NOMO-1 (cell line): ENCODE measurements at regions not wholly inside any gene's neighbourhood (a gene's known extent, or its start where the extent isn't known, plus 50 kb on each side); places are given as distances from the start of the nearest gene placed in this dataset.
A peak's percentile ranks its signal among the peaks of the same experiment; 100 is the strongest.

Experiments used
- DNase-seq, 2 experiments: peaks; one replicate each; lab custom pipeline; 2025; ENCODE audit not compliant: unreplicated experiment in 2 of 2; lab: John Stamatoyannopoulos, UW

GRCh38 chr1:220367833-220368232 is 95.6 kb upstream of the RAB3GAP2 start:
- no peak for DNase-seq

DNA sequence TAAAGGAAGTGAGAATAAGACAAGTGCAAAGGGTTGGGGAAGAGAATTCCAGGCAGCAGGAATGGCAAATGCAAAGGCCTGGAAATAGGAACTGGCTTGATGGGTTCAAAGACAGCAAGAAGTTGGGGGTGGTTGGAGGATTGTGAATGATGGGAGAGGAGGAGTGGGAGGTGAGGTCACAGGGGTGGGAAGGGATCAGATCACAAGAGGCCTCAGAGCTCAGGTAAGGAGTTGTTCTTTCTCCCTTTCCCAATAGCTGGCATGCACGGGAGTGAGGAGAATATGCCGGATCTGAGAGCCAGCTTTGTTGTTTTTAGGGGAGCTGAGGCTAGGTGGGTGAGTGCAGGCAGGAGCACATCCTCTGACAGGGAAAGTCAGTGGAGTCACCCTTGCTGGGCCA is 94.0 kb upstream of the RAB3GAP2 start:
- DNase-seq, result no peak

DNA sequence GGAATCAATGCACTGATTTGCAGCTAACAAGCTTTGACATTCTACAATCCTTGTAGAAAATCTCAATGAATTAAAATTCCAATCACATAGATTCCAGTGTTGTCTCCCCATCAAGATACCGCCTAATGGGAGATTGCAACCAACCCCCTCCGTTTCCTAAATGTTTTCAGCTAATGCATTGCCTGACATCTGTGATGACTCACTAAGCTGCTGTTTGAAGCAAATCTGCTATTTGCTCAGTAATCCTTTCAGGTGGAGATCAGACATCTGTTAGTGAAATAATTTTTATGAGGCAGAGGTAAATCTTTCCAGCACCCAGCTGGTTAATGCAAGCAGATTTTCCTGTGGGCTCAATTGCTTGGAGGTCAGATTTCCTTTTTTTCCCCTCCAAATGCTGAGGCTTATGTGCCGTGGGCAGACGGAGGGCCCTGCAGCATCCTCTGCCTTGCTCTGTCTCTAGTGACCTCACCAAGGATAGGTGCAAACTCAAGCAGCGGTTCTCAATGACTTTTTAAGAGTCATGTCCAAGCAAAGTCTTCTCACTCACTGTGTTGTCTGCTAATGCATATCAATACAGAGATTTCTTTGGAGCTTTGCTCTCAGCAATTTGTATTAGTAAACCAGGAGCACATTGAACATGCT is 91.1 kb upstream of the RAB3GAP2 start:
- no peak for DNase-seq

- DNase-seq, result no peak
Observed at GRCh38 chr1:220356981-220357850, 85.0 kb upstream of the RAB3GAP2 start.

- no peak for DNase-seq
Observed at GRCh38 chr1:220353229-220354012, 81.2 kb upstream of the RAB3GAP2 start.

GRCh38 chr1:220348211-220348610 is 76.0 kb upstream of the RAB3GAP2 start:
- DNase-seq, result no peak

DNA sequence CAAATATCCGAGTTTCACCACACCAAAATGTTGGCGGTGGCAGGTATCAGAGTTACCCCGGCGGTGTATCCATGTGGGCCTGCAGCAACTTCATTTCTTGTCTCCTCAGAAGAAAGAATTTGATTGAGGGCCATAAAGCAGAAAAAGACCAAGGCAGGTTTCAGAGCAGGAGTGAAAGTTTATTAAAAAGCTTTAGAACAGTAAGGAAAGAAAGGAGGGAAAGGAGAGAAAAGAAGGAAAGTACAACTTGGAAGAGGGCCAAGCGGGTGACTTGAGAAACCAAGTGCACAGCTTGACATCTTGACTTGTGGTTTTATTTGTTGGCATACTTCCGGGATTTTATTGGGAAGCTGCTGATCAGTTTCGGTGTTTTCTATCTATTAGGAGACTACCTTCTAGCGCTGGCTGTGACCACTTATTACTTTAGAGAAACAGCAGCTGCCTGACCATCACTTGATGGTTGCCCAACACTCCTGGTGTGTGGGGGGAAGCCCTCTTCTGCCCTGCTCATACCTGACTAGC is 75.5 kb upstream of the RAB3GAP2 start:
- no peak for DNase-seq

GRCh38 chr1:220344745-220345144 is 72.5 kb upstream of the RAB3GAP2 start:
- DNase-seq, result no peak

DNA sequence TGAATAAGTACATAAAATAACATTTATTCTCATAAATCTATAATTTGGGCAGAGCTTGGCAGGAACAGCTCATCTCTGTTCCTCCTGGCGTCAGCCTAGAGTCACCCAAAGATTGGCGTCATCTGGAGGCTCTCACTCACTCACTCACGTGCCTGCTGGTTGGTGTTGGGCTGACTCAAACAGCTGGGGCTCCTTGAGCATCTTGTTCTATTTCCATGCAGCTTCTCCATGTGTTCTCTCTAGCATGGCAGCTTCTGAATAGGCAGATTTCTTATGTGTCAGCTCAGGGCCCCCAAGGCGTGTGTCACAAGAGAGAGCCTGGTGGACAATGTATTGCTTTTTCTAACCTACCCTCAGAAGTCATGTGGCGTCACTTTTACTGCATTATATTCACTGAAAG is 70.6 kb upstream of the RAB3GAP2 start:
- no peak for DNase-seq

GRCh38 chr1:220341126-220341525 is 68.9 kb upstream of the RAB3GAP2 start:
- no peak for DNase-seq

DNA sequence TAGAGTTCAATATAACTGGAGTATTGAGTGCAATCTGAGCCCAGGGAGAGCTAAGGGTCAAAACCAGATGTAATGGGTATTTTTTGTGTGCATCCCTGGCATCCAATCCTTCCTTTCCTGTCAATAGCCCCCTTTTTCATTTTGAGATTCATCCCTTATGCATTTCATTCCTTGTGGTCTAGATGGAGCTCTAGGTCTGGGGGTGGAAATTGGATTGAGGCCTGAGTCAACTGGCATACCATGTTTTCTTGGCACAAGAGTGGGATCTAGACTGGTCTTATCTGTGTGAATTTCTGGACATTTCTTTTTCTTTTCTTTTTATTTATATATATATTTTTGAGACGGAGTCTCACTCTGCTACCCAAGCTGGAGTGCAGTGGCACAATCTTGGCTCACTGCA is 67.3 kb upstream of the RAB3GAP2 start:
- no peak for DNase-seq

- no peak for DNase-seq
Observed at GRCh38 chr1:220338759-220339158, 66.5 kb upstream of the RAB3GAP2 start.

DNA sequence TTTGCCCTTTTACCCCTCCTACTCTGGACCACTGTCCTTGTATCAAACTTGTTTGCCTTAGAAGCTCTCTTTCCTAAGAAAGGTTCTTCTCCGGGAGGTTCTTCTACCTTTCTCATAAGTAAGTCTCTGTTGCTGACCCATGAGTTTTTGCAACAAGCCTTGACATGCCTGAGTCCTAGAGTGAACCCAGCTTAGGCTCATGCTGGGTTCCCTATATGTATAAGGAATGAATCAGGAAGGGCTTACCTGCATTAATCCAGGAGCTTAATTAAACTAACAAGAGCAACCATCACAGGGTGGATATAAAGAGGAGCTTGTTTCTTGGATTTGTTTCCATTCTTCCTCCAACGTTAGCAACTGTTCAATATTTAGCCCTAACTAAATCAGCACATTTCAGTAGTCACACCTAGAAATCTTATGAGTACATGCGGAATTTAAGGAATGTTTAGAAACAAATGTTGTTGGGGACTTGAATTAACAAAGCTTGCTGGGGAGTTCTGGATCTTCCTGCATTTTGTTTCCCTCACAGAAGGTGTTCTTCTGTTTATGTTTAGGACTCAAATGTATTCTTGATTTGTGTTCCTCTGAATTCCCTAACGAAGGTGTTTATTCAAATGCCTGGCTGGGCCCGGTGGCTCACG is 64.3 kb upstream of the RAB3GAP2 start:
- no peak for DNase-seq

DNA sequence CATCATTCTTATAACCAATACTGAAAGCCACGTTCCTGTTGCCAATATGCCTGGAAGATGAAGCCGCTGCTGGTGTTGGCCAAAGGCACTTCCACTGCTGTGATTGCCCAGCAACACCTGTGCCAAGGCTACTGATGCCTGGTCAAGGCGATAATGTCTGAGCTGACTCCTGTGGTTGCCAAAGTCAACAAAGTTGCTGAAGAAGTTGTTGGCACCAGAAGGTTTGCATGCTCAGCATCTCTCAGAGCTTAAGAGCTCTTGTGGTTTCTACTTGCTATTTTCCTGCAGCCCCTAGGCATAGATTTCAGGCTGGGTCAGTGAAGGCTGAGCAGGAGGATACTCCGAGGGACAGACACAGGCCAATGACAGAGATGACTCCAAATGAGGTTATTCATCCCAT is 63.4 kb upstream of the RAB3GAP2 start:
- no peak for DNase-seq

GRCh38 chr1:220331318-220331717 is 59.1 kb upstream of the RAB3GAP2 start:
- no peak for DNase-seq

- DNase-seq, result peak; percentile 44 to 63
Observed at GRCh38 chr1:220330265-220330664, 58.0 kb upstream of the RAB3GAP2 start.

DNA sequence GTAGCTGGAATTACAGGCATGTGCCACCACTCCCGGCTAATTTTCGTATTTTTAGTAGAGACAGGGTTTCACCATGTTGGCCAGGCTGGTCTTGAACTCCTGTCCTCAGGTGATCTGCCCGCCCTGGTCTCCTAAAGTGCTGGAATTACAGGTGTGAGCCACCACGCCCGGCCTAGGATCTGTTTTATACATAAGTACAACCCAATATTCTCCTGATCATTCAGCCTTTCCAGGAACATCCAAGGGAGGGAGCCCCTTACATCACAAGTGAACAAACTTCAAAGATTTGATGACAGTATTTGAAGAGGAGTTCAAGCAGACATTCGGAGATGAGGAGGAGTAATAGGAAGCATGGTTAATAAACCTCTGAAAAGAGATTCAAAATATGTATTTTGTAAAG is 54.9 kb upstream of the RAB3GAP2 start:
- no peak for DNase-seq

- DNase-seq, result no peak
Observed at GRCh38 chr1:220326578-220326977, 54.3 kb upstream of the RAB3GAP2 start.

GRCh38 chr1:220325306-220325995 is 53.2 kb upstream of the RAB3GAP2 start:
- no peak for DNase-seq

DNA sequence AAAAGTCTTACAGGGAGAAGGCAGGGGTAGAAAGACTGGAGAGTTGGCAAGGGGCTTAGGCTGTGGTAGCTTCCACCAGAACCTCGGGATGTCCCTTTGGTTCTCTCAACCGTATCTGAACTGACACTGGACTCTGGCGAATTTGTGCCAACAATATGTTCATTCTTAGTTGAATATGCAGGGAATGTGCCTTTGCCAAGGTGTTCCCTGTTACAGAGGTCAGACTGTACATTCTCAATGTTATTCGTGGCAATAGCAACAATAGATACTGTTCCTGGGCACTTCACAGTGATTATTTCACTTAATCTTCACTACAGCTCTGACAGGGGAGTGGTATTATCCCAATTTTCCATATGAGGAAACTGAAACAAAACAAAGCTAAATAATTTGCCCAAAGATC is 51.5 kb upstream of the RAB3GAP2 start:
- no peak for DNase-seq
